Ascending aorta (tissue), 2 donors: ENCODE measurements at regions not wholly inside any gene's neighbourhood (a gene's known extent, or its start where the extent isn't known, plus 50 kb on each side); places are given as distances from the start of the nearest gene placed in this dataset.

Source experiments
- DNase-seq, 2 donors: peaks; one replicate each; pipeline ENCODE4 v3.0.0-alpha.2; 2019; ENCODE audit warnings: low spot score in 2 of 2
- H3K27ac ChIP-seq, 2 donors: fragments of 200-600 bp; sonication (generic); one replicate each; pipeline ENCODE4 v1.5.1; 2016 to 2017; ENCODE audit warnings: mild to moderate bottlenecking in 1 of 2
- H3K27me3 ChIP-seq: fragments of 200-600 bp; sonication (generic); one replicate; pipeline ENCODE4 v1.5.1; 2017
- H3K36me3 ChIP-seq, 2 donors: fragments of 200-600 bp; sonication (generic); one replicate each; pipeline ENCODE4 v1.5.1; 2016
- H3K4me1 ChIP-seq, 2 donors: fragments of 200-600 bp; sonication (generic); one replicate each; pipeline ENCODE4 v1.5.1; 2016 to 2017; ENCODE audit warnings: mild to moderate bottlenecking in 1 of 2
- H3K4me3 ChIP-seq, 2 donors: fragments of 200-600 bp; sonication (generic); one replicate each; pipeline ENCODE4 v1.5.1; 2016 to 2017; ENCODE audit warnings: mild to moderate bottlenecking in 1 of 2
- H3K9me3 ChIP-seq, 2 donors: fragments of 200-600 bp; sonication (generic); one replicate each; pipeline ENCODE4 v1.5.1; 2016
- CTCF ChIP-seq, 3 experiments: fragments of 200-600 bp in 2 of 3; fragments of 450-650 bp in 1 of 3; sonication (generic) in 2 of 3; IDR thresholded peaks; one replicate each; pipeline ENCODE4 v1.5.1; 2016 to 2019; ENCODE audit warnings: antibody characterized with exemption in 3 of 3, mild to moderate bottlenecking in 1 of 3, moderate library complexity in 1 of 3
- intact Hi-C: fragments of 100-400 bp; cut with DNase I; formaldehyde crosslinking; loops from one replicate; pipeline ENCODE4 v1.15.1; 2023

- Histone ChIP-seq H3K4me3 (no peak overlapping the region), H3K27ac (no peak overlapping the region), H3K9me3 (no peaks in the 10 kb centered on the region), H3K4me1 (no peaks in the 10 kb centered on the region), H3K36me3 (no peaks in the 10 kb centered on the region), H3K27me3 (no peaks in the 10 kb centered on the region)
- no peak for DNase-seq
- intact Hi-C loops, result no loop called here
- TF ChIP-seq CTCF (IDR thresholded peaks at IDR 0.05), result no peak
These were observed 195.1 kb downstream of the PWWP3B start for GRCh38 chrX:106363214-106363613.

DNA sequence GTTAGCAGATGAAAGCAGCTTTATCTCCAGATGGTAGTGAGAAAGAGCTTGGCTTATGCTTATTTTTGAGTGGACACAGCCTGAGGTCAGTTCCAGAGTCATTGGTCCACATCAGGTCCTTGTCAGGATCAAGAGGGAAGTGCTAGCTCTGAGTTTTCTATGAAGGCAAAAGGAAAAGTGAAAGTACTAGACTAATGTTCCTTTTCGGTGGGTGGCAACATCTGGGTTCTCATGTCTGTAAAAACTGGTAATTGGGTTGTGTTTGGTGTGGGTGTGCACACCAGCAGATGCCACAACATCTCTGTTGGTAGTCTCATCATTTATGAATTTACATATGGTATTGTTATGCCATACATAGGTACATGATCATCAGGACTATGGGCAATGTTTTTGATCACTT lies 210.5 kb downstream of the PWWP3B start:
- intact Hi-C loops, result no loop called here
- H3K27me3 ChIP-seq, result no peaks in the 10 kb centered on the region
- no peak for TF ChIP-seq CTCF (IDR thresholded peaks at IDR 0.05)

DNA sequence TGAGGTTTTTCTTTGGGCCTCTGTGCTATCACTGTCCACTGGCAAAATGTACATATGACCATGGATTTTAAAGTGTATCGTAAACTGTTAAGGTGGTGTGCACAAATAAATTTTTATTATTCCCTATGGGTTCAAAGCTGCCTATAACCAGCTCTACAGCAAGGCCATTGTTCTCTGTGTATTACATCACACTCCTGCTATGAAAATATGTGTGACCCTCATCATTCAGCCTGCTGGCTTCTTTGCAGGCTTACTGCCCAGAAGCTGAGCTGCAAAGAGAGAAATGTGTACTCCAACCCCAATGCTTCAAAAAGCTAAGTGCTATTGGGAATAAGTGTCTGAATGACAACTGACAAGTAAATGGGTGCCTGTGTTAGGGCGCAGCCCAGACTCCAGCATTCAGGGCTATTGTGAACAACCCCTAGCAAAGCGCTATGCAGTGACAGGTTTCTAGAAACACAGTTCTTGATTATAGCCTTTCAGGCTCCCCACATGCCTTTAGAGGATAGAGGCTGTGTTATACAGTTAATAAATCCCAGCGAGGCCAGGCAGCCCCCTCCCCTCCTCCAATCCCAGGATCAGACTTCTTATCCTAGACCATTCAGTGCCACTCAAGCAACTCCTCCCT lies 220.4 kb upstream of the RADX start:
- no peaks in the 10 kb centered on the region for H3K36me3 ChIP-seq
- H3K27ac ChIP-seq, result no peak overlapping the region
- TF ChIP-seq CTCF (IDR thresholded peaks at IDR 0.05), result no peak
- H3K4me1 ChIP-seq, result no peaks in the 10 kb centered on the region
- no peak for DNase-seq
- no peaks in the 10 kb centered on the region for H3K9me3 ChIP-seq
- intact Hi-C loops, result no loop called here
- H3K27me3 ChIP-seq, result no peaks in the 10 kb centered on the region
- H3K4me3 ChIP-seq, result no peak overlapping the region

More for the DNA sequence above, 210.5 kb downstream of the PWWP3B start:
- H3K4me3 ChIP-seq, result no peak overlapping the region
- no peaks in the 10 kb centered on the region for H3K4me1 ChIP-seq
- no peak overlapping the region for H3K27ac ChIP-seq
- H3K36me3 ChIP-seq, result no peaks in the 10 kb centered on the region
- H3K9me3 ChIP-seq, result no peaks in the 10 kb centered on the region
- DNase-seq, result no peak

GRCh38 chrX:106392346-106392745 lies 219.4 kb upstream of the RADX start:
- Histone ChIP-seq H3K9me3 (no peaks in the 10 kb centered on the region), H3K36me3 (no peaks in the 10 kb centered on the region), H3K4me3 (no peak overlapping the region), H3K4me1 (no peaks in the 10 kb centered on the region), H3K27me3 (no peaks in the 10 kb centered on the region), H3K27ac (no peak overlapping the region)
- DNase-seq, result no peak
- intact Hi-C loops, result no loop called here
- TF ChIP-seq CTCF (IDR thresholded peaks at IDR 0.05), result no peak

- H3K4me3 ChIP-seq, result no peak overlapping the region
- no peaks in the 10 kb centered on the region for H3K27me3 ChIP-seq
- no peaks in the 10 kb centered on the region for H3K9me3 ChIP-seq
- no peaks in the 10 kb centered on the region for H3K4me1 ChIP-seq
- DNase-seq, result no peak
- intact Hi-C loops, result no loop called here
- TF ChIP-seq CTCF (IDR thresholded peaks at IDR 0.05), result no peak
- H3K27ac ChIP-seq, result no peak overlapping the region
- no peaks in the 10 kb centered on the region for H3K36me3 ChIP-seq
These were observed 213.8 kb upstream of the RADX start for GRCh38 chrX:106397788-106398538.
